Pancreas (tissue), 10 donors: ENCODE measurements at regions not wholly inside any gene's neighbourhood (a gene's known extent, or its start where the extent isn't known, plus 50 kb on each side); places are given as distances from the start of the nearest gene placed in this dataset.
A peak's percentile ranks its signal among the peaks of the same experiment; 100 is the strongest.
"Not testable (repeated sequence)": the region's sequence is repeated elsewhere in the genome, so short reads cannot be mapped to it uniquely, and the experiment has no call there.

Experiments used
- ATAC-seq, 4 donors: fragments of 200-7000 bp; cut with Tn5 transposase; one replicate each; pipeline versions ENCODE4 v1.8.0 to v1.9.1; 2020; ENCODE audit warnings: mild to moderate bottlenecking in 4 of 4, moderate library complexity in 4 of 4
- DNase-seq, 6 donors: peaks; one replicate each; pipeline ENCODE4 v3.0.0-alpha.2; 2020
- FAIRE-seq: peaks from 2 replicates; lab custom pipeline; 2012; peaks lifted over from hg19 to GRCh38; lab: Jason Lieb, UNC
- H3K27ac ChIP-seq, 4 donors: fragments of 200-600 bp; sonication (generic); 1 replicate in 3 of 4; 2 replicates in 1 of 4; pipeline versions ENCODE4 v1.5.0 to v1.8.0; 2020
- H3K27me3 ChIP-seq, 4 donors: fragments of 200-600 bp; one replicate each; pipeline ENCODE4 v1.8.0; 2021
- H3K36me3 ChIP-seq, 3 donors: fragments of 200-600 bp; sonication (generic) in 1 of 3; one replicate each; pipeline versions ENCODE4 v1.5.0 to v1.8.0; 2020 to 2021
- H3K4me1 ChIP-seq, 3 donors: fragments of 200-600 bp; one replicate each; pipeline ENCODE4 v1.8.0; 2021
- H3K4me3 ChIP-seq, 4 donors: fragments of 200-600 bp; sonication (generic) in 2 of 4; one replicate each; pipeline versions ENCODE4 v1.5.0 to v1.8.0; 2020 to 2021
- H3K9me3 ChIP-seq, 4 donors: fragments of 200-600 bp; one replicate each; pipeline ENCODE4 v1.8.0; 2021
- CTCF ChIP-seq, 4 donors: fragments of 200-600 bp; sonication (generic) in 3 of 4; IDR thresholded peaks; one replicate each; pipeline versions ENCODE4 v1.5.0 to v1.8.0; 2021; ENCODE audit warnings: antibody characterized with exemption in 4 of 4
- WGBS, 2 donors: extraction: QIAGEN DNeasy Blood & Tissue Kit; methylation state at CpG; one replicate each; pipeline ENCODE4 v1.1.7; 2013; 5-methylcytosine and 5-hydroxymethylcytosine counted together
- intact Hi-C, 3 donors: fragments of 100-400 bp; cut with DNase I; formaldehyde crosslinking; loops; one replicate each; pipeline versions ENCODE4 v1.11.1 to v1.14.2; 2022
- donor health status: healthy with polysubstance abuse.
- donor health status: DM: no; HTN: no; CAD: no; lungs with moderate emphysema.
- donor health status: DM: no; HTN: no; CAD: no.
- donor health status: control.
- donor health status: control.
- donor health status: Bipolar disorder and iron deficiency.
- donor health status: DM: yes; HTN: yes; CAD: no.
- donor health status: DM: no; HTN: no; CAD: no.
- donor health status: DM: no; HTN: no; CAD: no.
- donor health status: DM: yes; HTN: yes; CAD: no.

- intact Hi-C loops, result no loop called here
- H3K36me3 ChIP-seq, result no peaks in the 10 kb centered on the region
- H3K27me3 ChIP-seq, result no peaks in the 10 kb centered on the region
- no peaks in the 10 kb centered on the region for H3K9me3 ChIP-seq
- no peaks in the 10 kb centered on the region for H3K4me1 ChIP-seq
- H3K27ac ChIP-seq, result peak overlapping the region in 1 of 4 donors; percentile 17
- no peak for TF ChIP-seq CTCF (IDR thresholded peaks at IDR 0.05)
- H3K4me3 ChIP-seq, result no peak overlapping the region
- WGBS, 2 donors, result 61% methylated on average over 4 of the region's 4 CpGs
- ATAC-seq (peak in 1 of 4 donors; percentile 12), FAIRE-seq (no peak), DNase-seq (no peak)
Observed at GRCh38 chr2:113826346-113827285, 63.3 kb upstream of the ACTR3 start.

GRCh38 chr2:113823716-113824595 is 65.9 kb upstream of the ACTR3 start:
- FAIRE-seq, result no peak

GRCh38 chr2:113822087-113822815 is 65.8 kb upstream of the SLC35F5 start:
- Histone ChIP-seq H3K36me3 (no peaks in the 10 kb centered on the region), H3K9me3 (no peaks in the 10 kb centered on the region), H3K4me1 (peaks cover 7 to 12% (median 7%) of the 10 kb centered on the region in 3 donors), H3K27me3 (no peaks in the 10 kb centered on the region), H3K27ac (no peak overlapping the region), H3K4me3 (no peak overlapping the region)
- FAIRE-seq, result no peak
- ATAC-seq, result no peak
- 65 to 69% methylated on average over 7 of the region's 7 CpGs for WGBS, 2 donors
- TF ChIP-seq CTCF (IDR thresholded peaks at IDR 0.05), result no peak
- intact Hi-C loops, result no loop called here
- DNase-seq, result no peak

More at GRCh38 chr2:113823716-113824595, 65.9 kb upstream of the ACTR3 start:
- H3K4me1 ChIP-seq, result peaks cover 0 to 1% (median 0%) of the 10 kb centered on the region in 3 donors
- ATAC-seq (no peak), DNase-seq (no peak)
- no peaks in the 10 kb centered on the region for H3K9me3 ChIP-seq
- H3K4me3 ChIP-seq, result no peak overlapping the region
- no peaks in the 10 kb centered on the region for H3K27me3 ChIP-seq
- no peak for TF ChIP-seq CTCF (IDR thresholded peaks at IDR 0.05)
- no peaks in the 10 kb centered on the region for H3K36me3 ChIP-seq
- 73 to 85% methylated on average over 4 of the region's 4 CpGs for WGBS, 2 donors
- no peak overlapping the region for H3K27ac ChIP-seq
- intact Hi-C loops, result no loop called here

GRCh38 chr2:113818382-113818951 is 62.0 kb upstream of the SLC35F5 start:
- peak overlapping the region in 3 of 4 donors; percentile 35 to 66 (median 45) for H3K27ac ChIP-seq
- peak; percentile 23 for FAIRE-seq
- no peak overlapping the region for H3K4me3 ChIP-seq
- H3K9me3 ChIP-seq, result no peaks in the 10 kb centered on the region
- peak; percentile 93 to 96 (median 94) for ATAC-seq
- TF ChIP-seq CTCF (IDR thresholded peaks at IDR 0.05), result no peak
- H3K27me3 ChIP-seq, result no peaks in the 10 kb centered on the region
- intact Hi-C loops, result no loop called here
- H3K4me1 ChIP-seq, result peaks cover 7 to 12% (median 7%) of the 10 kb centered on the region in 3 donors
- H3K36me3 ChIP-seq, result no peaks in the 10 kb centered on the region
- 4 to 6% methylated on average over 10 of the region's 10 CpGs for WGBS, 2 donors
- DNase-seq, result peak in 5 of 6 donors; percentile 58 to 79 (median 67)

GRCh38 chr2:113813396-113813795 is 57.0 kb upstream of the SLC35F5 start:
- H3K27me3 ChIP-seq, H3K36me3 ChIP-seq, H3K9me3 ChIP-seq, H3K4me3 ChIP-seq, ATAC-seq, DNase-seq, intact Hi-C loops, H3K27ac ChIP-seq, FAIRE-seq, H3K4me1 ChIP-seq: not testable (repeated sequence)
- 89 to 95% methylated on average over 3 of the region's 3 CpGs for WGBS, 2 donors
